ENCODE measurements at regions not wholly inside any gene's neighbourhood (a gene's known extent, or its start where the extent isn't known, plus 50 kb on each side); places are given as distances from the start of the nearest gene placed in this dataset.

- TF ChIP-seq, protein P1, sequence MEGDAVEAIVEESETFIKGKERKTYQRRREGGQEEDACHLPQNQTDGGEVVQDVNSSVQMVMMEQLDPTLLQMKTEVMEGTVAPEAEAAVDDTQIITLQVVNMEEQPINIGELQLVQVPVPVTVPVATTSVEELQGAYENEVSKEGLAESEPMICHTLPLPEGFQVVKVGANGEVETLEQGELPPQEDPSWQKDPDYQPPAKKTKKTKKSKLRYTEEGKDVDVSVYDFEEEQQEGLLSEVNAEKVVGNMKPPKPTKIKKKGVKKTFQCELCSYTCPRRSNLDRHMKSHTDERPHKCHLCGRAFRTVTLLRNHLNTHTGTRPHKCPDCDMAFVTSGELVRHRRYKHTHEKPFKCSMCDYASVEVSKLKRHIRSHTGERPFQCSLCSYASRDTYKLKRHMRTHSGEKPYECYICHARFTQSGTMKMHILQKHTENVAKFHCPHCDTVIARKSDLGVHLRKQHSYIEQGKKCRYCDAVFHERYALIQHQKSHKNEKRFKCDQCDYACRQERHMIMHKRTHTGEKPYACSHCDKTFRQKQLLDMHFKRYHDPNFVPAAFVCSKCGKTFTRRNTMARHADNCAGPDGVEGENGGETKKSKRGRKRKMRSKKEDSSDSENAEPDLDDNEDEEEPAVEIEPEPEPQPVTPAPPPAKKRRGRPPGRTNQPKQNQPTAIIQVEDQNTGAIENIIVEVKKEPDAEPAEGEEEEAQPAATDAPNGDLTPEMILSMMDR (IDR thresholded peaks at IDR 0.05), result no peak
- H3K27ac ChIP-seq, result no peak overlapping the region
- H3K4me3 ChIP-seq, result peak overlapping the region; percentile 63
- no peak for DNase-seq (ENCODE audit: low spot score)
Measured at GRCh38 chr4:177229331-177229730, 80.3 kb upstream of the NEIL3 start.

DNA sequence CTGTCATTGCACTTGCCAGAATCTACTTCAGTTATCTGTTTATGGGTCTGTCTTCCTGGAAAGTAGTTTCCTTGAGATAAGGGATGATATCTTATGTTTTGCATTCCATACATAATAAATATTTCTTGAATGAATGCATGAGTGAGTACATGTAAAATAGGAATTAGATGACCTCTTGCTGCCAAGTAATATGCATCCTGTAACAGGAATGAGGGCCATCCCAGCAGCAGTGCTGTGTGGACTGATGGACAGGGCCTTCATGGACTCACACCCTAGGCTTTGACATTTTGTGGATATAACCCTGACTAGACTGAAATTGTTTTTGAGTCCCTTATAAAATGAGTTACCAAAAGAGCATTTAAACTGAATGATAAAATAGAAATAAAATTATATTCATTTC lies 77.2 kb upstream of the NEIL3 start:
- Histone ChIP-seq H3K27ac (no peak overlapping the region), H3K4me3 (no peak overlapping the region)
- TF ChIP-seq, protein P1 (IDR thresholded peaks at IDR 0.05), result no peak
- DNase-seq (ENCODE audit: low spot score), result no peak

- no peak for DNase-seq (ENCODE audit: low spot score)
- TF ChIP-seq, protein P1 (IDR thresholded peaks at IDR 0.05), result no peak
- H3K27ac ChIP-seq, result no peak overlapping the region
- no peak overlapping the region for H3K4me3 ChIP-seq
Measured at GRCh38 chr4:177235026-177235425, 74.6 kb upstream of the NEIL3 start.

GRCh38 chr4:177236886-177237285 lies 72.8 kb upstream of the NEIL3 start:
- TF ChIP-seq, protein P1 (IDR thresholded peaks at IDR 0.05), result no peak
- DNase-seq (ENCODE audit: low spot score), result no peak

DNA sequence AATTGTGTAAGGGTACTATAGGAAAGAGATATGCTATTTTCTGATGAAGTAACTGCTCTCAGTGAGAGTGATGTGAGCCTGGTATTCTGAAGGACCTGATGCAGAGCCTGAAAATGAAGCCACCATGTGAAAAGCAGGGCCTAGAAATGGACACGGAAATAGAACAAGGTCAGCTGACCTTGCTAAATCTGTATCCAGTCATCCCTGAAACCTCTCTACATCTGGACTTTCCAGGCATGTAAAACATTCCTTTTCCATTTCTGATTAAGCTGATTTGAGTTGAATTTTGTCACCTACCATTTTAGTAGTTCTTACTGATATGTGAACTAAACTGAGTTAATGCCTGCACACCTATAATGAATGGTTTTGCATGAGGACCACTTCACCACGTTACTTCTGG lies 72.4 kb upstream of the NEIL3 start:
- Histone ChIP-seq H3K27ac (no peak overlapping the region), H3K4me3 (no peak overlapping the region)
- DNase-seq (ENCODE audit: low spot score), result no peak
- TF ChIP-seq, protein P1 (IDR thresholded peaks at IDR 0.05), result no peak

More at GRCh38 chr4:177236886-177237285, 72.8 kb upstream of the NEIL3 start:
- Histone ChIP-seq H3K27ac (no peak overlapping the region), H3K4me3 (no peak overlapping the region)

- H3K27ac ChIP-seq, result no peak overlapping the region
- no peak for DNase-seq (ENCODE audit: low spot score)
- H3K4me3 ChIP-seq, result no peak overlapping the region
- TF ChIP-seq, protein P1 (IDR thresholded peaks at IDR 0.05), result no peak
Measured at GRCh38 chr4:177239477-177239876, 70.2 kb upstream of the NEIL3 start.

GRCh38 chr4:177239878-177240277 lies 69.8 kb upstream of the NEIL3 start:
- no peak overlapping the region for H3K4me3 ChIP-seq
- TF ChIP-seq, protein P1 (IDR thresholded peaks at IDR 0.05), result no peak
- no peak overlapping the region for H3K27ac ChIP-seq
- no peak for DNase-seq (ENCODE audit: low spot score)
